GM18498 (cell line): ENCODE measurements at regions not wholly inside any gene's neighbourhood (a gene's known extent, or its start where the extent isn't known, plus 50 kb on each side); places are given as distances from the start of the nearest gene placed in this dataset.

Experiments
- ATAC-seq: cut with Tn5 transposase; IDR thresholded peaks from one replicate; pipeline ENCODE4 v1.9.1; 2021; ENCODE audit warnings: mild to moderate bottlenecking, moderate library complexity; ENCODE audit not compliant: unreplicated experiment

DNA sequence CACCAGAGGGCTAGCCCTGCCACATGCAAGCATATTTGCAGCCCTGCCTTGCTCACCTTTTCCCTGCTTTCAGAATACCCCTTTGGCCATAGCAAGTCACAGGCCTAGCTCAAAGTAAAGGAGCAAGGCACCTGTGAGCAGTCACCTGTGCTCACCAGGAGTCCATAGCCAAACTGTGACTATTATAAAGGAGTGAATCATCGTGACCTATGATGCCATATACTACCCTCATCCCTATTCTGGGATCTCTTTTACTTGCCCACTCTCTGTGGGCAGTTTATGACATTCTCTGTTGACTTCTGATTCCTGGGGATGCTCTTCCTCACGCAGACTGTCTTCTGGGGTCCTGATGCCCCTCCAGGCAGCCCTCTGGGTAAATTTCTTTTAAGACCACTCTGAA, 200.5 kb upstream of the NLRP1 start:
- ATAC-seq, result no peak

DNA sequence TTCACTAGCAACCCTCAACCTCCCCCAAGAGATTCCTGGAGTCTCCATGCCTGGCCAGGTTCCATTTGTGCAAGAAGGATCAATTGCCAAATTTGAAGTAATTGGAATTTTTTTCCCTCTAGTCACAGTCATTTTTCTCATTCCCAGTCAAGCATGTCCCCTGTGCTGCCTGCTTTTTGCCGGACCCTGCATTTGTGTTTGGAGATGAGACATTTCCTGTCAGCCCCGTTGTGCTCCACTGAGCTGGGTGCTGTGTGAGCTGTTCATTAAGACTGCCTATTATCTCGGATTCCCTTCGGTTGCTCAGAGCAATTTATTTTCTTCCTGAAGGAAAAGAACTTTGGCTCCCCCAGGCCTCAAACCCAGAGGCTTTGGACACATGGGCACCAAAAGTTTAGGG, 201.0 kb upstream of the NLRP1 start:
- ATAC-seq, result no peak

DNA sequence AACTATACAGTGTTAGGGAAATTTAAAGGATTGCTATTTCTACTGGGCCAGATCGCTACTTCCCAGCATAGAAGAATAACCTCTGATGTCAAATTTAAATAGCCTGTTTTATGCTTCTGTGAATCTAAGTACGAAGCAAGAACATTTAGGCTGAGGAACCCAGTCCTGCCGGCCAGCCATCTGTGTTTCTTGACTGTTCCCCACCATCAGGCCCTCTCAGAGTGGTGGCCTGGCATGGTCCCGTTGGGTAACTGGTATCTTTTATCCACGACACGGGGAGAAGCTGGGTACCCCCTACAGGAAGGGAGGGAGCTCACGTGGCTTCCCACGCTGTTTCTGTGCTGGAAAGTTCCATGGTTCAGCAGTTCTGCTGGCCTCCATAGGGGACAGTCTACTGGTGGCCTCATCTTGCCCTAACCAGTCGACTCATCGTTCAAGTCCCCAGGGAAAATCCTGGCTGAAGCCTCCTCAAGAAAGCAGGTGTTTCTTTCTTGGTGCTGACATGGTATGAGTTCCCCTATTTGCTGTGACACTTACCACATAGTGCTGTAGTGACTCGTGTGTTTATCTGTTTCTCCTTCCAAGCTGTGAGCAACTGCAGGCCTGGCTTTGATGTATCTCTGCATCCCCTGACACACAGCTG, 201.7 kb upstream of the NLRP1 start:
- peak; percentile 47 for ATAC-seq

DNA sequence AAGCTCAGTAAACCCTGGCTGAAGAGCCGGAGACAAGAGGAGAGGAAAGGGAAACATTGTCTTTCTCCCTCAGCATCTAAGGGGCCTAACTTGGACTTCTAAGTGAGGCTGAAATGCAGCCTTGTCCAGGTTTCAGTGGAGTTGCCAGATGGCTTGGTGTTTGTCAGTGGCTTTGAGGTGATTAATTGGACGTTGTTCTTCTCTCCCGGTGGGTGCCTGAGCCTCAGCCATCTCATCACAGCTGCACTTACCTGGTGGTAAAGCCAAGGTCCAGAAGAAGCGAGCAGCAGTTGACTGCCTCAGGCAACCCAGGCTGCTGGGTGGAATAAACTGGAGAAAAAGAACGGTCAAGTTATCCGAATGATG, 202.2 kb upstream of the NLRP1 start:
- ATAC-seq, result no peak

DNA sequence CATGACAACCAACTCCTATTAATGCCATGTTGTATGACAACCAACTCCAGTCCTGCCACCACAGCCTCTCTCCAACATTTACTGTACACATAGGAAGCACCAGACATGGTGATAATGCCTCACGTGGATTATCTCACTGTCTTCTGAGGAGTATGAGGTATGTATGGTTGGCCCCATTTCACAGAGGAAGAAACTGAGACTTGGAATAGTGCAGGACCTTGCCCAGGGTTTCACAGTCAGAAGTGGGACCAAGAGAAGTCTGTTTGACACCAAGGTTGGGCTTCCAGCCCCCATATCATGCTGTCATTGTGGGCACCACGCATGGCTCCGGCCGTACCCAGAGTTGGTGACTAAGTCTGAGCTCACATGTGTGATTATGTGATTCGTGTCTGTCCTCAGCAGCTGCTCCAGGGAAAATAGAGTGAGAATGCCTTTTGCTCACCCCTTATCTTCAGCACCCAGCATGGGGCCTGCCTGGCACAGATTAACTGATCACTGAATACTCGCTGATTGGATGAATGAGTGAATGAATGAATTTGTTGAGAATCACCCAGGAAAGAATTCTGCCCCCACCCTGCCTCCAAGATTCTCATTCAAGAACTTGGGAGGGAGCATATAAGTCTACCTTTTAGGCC, 204.1 kb upstream of the NLRP1 start:
- ATAC-seq, result no peak

DNA sequence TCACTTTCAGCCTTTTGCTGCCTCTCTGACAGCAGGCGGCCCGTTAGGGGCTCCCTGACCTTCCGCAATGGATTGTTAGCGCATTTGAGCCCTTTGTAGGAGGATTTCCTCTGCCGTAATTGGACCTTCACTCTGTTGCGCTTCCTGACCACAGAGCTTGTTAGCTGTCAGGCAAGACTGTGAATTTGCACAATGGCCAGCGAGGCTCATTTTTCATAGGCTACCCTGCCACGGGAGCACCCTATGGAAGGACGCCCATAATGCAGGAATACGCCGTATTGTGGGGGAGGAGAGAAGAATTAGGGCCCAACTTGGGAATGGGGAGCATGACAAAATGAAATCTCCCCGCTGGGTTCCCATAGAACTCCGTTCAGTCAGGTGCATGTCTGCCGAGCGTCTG, 205.2 kb upstream of the NLRP1 start:
- ATAC-seq, result no peak

DNA sequence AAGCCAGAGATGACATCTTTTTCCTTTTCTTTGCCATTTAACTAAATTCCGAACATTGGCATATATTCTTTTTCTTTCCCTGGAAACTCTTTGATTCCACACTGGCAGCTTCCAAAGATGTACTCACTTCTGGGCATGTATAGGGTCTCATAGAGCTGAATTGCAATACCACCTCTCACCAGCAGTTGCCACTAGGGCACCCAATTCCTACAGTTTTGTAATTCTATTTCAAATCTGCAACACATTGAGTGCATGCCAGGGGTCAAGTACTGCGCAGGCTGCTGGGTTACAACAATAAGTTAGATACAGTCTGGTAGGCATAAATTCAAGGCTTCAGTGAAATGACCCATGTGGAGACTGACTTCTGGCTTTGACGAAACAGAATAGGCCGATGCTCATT, 208.8 kb upstream of the NLRP1 start:
- no peak for ATAC-seq

DNA sequence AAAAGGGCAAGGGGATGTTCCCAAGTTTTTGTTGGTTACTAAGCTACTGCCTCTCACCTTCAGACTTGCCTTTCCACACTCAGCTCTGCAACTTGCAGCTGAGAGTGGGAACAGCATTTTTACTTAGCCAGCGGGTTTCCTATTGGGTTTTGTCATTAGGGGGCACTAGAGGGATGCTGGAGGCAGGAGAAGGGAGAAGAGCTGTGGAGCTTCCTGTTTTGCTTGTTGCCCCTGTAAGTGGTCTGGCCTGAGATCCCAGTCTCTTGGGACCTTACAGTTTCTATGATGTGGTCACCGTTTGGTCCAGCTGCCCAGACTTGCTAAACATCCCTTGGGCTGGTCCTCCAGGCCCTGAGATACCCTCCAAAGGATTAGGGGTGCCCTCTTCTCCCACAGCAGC, 209.6 kb upstream of the NLRP1 start:
- ATAC-seq, result no peak

DNA sequence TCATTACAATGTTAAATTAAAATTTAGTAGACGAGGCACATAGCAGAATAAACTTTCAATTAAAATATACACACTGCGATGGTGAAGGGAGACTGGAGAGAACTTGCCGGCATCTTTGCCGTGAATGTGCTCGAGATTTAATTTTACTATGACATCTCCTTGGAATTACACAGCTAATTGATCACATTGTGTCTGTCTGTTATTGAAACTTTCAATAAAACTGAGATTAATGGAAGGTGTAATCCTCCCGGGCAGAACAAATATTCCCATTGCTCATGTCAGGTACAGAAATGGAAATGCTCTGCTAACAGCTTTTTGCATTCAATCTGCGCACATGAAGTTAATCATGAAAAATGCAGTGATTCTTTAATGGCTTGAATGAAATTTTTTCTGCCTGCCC, 210.1 kb upstream of the NLRP1 start:
- ATAC-seq, result no peak

DNA sequence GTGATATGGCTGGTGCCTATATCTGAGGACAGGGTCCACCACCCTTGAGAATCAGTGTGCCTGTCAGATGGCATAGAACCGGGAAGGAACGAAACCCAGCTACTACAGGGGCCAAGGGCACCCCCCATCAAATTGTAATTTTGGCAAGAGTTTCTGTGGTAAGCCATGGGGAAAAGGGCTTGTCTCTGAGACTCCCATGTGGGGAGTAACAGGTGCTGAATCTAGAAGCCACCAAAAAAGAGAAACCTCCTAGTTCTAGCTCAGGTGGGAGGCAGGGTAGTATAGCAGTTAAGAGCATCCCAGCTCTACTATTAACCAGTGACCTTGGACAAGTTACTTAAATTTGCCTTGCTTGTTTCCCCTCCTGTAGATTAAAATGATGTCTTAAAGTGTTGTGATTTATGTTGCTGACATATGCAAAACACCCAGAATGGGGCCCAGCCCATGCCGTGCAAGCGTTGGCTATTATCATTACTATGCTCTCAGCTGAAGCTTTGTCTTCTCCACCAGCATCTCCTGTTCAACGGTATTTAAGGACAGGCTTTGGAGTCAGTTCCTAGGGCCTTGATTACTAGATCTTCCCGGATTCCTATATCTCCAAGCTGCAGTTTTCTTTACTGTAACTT, 210.7 kb upstream of the NLRP1 start:
- ATAC-seq, result no peak

DNA sequence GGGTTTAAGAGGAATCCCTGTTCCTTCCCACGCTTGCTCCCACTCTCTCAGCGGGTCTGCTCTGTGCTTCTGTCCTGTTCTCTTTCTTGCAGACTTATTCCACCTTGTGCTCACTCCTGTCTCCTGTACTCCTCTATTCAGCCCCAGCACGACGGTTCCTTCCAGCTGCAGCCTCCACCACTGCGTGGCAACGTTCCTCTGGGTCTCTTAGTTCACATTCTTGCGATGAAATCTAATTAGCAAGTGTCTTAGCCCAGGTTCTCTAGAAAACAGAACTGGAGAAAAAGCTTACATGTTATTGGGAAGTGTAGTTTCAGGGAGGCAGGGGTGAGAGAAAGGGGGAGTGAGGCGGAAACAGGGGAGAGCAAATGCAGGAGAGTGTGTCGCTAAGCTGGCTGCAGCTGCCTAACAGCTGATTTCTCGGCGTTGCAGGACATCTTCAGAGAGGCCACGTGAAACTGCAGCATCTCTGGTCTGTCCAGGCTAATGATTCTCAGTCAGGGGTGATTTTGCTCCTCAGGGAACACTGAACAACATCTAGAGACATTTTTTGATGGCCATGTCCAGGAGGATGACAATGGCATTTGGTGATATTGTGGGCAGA, 213.2 kb upstream of the NLRP1 start:
- no peak for ATAC-seq

DNA sequence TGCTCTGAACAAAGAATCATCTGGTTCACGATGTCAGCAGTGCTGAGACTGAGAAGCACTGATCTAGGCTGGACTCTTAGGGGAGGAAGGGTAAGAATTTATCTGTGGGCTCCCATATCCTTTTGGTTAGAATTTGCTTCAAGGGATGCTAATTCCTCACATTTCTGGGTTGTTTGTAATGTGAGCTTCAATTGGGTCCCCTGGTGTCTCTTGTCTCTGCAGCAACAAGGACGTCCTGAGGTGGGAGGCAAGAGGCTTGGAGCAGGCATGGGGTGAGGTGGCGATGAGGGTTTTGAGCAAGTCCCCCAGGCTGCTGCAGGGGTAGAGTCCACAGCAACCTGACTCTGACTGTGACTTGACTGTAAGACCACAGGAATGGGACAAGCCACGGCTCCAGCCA, 213.8 kb upstream of the NLRP1 start:
- ATAC-seq, result no peak

DNA sequence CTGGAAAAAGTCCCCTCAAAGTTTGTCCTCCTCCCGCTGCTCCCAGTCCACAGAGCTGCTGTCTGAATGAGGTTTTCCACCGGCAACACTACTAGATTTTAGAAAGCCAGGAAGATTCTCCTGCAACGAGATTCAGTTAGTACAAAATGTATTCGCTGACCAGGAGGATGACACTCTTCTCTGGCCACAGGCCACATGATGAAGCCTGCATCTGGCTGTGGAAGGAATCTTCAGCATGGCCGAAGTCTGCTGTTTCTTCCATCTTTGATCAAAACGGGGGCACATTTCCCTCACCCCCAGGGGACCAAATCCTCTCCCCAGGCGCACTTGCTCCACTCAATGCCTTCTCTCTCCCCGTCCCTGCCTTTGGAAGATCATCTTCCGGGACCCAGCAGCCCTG, 215.8 kb upstream of the NLRP1 start:
- ATAC-seq, result no peak

DNA sequence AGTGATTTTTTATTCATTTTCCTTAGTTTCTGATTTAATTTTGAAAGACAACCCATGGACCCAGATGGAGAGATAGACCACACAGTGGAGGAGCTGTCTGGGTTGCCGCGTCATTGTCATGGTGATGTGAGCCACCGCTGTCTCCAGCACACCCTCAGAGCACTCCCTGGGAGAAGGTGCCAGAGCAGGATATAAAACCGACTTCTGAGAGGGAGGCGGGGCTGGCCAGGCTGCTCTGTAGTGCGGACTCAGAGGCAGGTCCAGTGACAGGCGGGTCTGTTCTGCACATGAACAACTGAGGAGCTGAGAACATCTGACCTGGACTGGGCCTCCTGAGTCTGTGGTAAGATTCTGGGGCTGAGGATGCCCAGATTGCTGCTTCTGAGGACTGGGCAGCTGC, 216.3 kb upstream of the NLRP1 start:
- no peak for ATAC-seq

DNA sequence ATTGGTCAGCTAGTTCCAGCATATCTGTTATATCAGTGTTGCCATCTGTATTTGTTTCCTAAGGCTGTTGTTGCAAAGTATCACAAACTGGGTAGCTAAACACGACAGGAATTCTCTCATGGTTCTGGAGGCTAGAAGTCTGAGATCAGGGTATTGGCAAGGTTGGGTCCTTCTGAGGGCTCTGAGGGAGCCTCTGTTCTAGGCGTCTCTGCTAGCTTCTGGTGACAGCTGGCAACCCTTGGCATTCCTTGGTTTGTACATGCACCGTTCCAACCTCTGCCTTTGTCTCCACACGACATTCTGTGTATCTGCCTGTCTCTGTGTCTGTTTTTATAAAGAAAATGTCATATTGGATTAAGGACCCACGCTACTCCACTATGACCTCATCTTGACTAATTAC, 219.9 kb upstream of the NLRP1 start:
- ATAC-seq, result no peak

DNA sequence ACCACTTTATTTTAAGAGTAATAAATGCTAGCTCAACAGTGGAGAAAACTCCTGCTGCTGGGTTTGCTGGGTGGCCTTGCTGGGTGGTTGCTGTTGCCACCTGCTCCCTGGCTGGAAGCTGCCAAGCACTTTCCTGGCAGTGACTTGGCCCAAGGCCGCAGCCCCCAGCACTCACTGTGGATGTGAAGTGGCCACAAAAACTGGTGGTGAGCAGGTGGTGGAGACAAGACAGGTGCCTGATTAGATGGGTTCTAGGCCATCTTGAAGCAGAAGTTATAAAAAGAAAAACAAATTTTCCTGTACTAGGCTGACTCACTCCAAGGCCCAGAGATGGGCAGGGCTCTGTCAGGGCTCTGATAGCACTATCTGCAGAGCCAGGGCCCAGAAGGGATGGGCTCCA, 224.7 kb upstream of the NLRP1 start:
- ATAC-seq, result no peak

DNA sequence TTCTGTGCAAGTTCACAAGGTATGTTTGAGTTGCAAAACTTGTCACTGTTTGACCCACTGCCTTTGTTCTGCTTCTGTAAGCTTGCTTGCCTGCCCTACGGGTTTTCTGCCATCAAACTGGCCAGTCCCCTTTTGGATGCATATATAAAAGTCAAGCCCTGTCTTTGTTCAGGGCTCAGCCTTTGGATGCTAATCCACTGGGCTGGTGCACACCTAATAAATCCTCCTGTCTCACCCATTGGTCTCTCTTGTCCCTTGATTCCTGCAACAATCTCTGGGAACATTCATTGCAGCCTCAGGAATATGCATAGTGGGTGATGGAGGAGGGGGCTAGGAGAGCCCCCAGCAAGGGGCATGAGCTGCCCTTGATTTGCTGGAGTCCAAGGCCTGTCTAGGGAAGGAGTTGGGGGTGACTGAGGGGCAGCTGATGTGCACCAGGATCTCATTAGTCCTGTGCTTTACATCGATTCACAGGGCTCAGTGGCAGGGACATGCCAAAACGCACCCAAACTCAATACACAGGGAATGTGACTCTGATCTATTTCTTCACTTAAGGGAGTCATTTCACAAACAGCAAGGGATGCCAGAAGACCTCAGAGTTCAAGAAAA, 225.4 kb upstream of the NLRP1 start:
- no peak for ATAC-seq

DNA sequence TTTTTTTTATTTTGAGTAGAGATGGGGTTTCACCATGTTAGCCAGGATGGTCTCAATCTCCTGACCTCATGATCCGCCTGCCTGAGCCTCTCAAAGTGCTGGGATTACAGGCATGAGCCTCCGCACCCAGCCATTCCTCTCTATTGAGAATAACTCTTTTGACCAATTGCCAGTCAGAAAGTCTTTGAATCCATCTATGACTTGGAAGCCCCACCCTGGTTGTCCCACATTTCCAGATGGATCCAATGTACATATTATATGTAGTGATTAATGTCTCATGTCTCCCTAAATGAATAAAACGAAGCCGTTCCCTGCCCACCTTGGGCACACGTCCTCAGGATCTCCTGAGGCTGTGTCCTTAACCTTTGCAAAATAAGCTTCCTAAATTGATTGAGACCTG, 228.3 kb upstream of the NLRP1 start:
- no peak for ATAC-seq

DNA sequence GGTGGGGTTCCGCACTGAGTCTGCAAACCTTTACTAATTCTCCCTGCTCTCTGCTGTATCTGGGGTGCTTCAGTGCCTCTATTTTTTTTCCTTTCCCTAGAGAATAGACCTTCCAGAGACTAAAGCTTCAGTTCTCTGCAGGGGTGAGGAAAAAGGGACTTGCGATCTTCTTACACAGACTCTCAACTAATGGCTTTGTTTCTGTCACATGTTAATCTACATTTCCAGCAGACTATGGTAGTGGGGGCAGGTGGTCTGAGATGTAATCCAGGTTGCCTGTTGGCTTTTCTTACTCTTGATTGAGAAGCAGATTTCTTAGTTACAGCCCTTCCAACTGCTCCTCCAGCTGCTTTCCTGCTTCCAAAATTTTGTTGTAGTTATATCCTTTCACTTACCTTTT, 229.0 kb upstream of the NLRP1 start:
- no peak for ATAC-seq

DNA sequence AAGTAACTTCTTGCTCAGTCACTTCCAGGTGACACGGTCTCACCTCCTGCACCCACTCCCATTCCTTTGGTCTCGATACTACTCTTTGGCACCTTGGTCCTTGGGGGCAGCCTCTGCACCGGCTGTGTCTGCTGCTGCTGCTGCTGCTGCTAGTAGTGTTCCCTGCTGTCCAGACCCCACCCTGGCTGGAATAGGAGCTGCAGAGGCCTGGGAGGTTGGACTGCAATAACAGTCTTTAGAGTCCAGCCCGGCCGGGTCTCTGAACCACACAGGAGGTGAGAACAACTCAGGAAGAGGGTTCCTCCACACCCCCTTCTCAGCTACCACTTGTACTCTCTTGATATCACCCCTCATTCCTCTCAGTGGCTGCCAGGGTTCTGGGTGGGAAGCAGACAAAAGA, 231.1 kb upstream of the NLRP1 start:
- ATAC-seq, result no peak

DNA sequence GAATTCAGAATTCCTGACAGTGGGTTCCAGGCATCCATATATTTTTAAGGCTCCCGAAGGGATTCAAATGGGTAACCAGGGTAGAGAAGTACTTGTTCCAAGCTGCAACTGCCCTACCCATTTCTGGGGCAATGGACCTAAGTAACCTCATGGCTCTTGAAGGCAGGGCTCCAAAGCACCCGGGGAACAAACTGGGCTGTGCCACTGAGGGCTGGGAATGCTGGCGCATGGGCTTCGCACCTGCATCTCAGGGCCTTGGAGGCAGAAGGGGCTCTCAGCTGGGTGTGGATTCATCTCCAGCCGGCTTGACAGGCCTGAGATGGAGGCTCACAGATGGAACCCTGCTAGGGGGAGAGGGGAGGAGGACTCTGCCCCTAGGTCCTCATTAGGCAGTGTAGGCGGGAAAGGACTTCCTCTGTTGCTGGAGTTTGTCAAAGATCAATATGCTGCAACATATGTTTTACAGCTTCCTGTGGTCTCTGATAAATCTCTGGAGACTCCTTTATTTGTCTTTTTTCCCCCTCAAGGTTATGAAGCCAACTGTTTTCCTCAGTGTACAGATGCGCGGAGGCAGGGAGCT, 232.3 kb upstream of the NLRP1 start:
- ATAC-seq, result no peak
